Stimulated activated CD8-positive, alpha-beta memory T cell treated with anti-CD3 and anti-CD28 coated beads, Interleukin-4, amount 100 ng/mL, for 4 hours (primary cell): ENCODE measurements at regions not wholly inside any gene's neighbourhood (a gene's known extent, or its start where the extent isn't known, plus 50 kb on each side); places are given as distances from the start of the nearest gene placed in this dataset.
"Not testable (repeated sequence)": the region's sequence is repeated elsewhere in the genome, so short reads cannot be mapped to it uniquely, and the experiment has no call there.

Source experiments
- DNase-seq, 2 donors: peaks; one replicate each; pipeline ENCODE4 v3.0.0-alpha.2; 2020; ENCODE audit warnings: low read depth in 2 of 2, low spot score in 1 of 2

DNA sequence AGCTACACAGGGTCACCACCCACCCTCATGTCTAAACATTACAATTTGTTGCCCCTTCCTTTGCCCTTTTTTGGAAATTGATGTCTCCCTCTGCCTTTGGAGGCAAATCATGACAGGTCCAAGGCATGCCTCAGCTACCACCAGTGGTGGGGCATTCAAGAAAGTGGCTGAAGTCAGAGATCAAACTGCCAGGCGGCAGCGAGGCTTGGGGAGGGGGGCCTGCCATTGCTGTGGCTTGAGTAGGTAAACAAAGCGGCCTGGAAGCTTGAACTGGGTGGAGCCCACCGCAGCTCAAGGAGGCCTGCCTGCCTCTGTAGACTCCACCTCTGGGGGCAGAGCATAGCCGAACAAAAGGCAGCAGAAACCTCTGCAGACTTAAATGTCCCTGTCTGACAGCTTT lies 152.0 kb upstream of the ATP2B2 start:
- DNase-seq = not testable (repeated sequence)

DNA sequence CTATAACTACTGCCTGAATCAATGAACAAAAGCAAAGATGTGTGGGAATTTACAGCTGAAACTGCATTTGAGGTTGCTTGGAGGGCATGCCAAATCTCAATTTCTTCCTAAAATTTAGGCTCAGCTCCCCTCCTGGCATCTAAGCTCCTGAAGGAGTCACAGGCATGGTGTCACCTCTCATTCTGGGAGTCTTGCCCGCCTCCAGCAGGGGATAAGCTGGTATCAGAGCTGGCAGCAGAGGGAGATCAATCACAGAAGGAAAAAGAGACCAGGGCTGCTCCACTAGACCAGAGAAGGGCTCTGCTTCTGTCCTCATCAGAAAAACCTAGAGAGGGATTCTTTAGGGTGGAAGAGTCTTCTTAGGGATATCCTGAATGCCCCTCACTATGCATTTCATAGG lies 150.4 kb upstream of the SLC6A11 start:
- DNase-seq = no peak

DNA sequence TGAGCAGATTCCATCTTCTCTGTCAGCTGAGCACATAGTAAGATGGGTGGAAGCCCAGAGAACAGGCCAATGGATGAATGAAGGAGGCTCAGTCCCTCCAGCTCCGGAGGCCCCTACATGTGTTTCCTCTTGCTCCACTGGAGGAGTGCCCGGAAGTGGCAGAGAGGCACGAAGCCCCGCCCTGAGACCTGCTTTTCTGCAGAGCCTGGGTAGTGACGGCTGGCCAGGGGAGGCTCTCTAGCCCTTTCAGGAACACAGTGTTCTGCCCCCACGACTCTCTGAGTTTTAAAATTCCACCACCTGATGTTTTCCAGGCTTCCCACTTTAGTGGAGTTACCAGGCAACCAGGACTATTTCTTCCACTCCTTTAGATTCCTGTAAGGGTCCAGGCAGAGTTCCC lies 149.4 kb upstream of the SLC6A11 start:
- no peak for DNase-seq

DNA sequence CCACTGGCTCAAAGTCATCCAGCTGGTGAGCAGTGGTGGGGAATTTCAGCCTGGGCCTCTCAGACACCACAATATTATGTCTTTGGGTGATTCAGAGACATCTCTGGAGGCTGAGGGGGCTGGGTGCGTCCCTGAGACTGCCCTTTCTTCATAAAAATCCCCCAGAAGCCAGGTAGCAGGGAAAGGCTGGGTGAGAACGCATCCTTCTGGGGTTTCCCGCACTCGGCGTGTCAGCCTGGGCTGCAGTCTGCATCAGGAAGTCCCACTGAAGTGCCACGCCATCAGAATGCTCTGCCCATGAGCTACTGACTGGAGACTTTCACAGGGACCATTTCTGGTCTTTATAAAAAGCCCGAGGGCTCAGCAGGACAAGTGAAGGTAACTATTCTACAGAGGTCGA lies 148.8 kb upstream of the SLC6A11 start:
- no peak for DNase-seq

DNA sequence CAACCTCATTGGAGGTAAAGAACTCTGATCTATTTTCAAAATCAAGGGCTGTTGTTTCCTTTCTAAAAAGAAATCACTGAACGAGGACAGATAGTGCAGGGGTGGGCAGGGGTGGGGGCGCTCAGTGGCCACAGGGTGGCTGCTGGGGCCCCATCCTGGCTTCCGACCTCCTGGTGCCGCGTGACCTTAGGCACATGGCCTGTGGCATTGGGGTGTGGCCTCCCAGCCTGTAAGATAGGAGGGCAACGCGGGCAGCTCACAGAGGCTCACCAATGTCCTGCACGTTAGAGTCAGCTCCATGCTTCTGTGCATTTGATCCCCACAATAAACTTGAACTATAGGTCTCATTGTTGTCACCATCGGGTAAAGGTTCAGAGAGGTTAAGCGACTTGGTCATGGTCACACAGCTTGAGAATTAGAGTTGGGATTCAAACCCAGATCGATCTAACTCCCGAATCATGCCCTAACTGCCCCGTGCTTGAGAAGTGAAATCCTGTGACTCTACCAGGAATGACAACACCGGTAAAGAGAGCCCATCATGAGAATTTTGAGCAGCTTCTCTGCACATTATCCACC lies 148.0 kb upstream of the SLC6A11 start:
- no peak for DNase-seq

DNA sequence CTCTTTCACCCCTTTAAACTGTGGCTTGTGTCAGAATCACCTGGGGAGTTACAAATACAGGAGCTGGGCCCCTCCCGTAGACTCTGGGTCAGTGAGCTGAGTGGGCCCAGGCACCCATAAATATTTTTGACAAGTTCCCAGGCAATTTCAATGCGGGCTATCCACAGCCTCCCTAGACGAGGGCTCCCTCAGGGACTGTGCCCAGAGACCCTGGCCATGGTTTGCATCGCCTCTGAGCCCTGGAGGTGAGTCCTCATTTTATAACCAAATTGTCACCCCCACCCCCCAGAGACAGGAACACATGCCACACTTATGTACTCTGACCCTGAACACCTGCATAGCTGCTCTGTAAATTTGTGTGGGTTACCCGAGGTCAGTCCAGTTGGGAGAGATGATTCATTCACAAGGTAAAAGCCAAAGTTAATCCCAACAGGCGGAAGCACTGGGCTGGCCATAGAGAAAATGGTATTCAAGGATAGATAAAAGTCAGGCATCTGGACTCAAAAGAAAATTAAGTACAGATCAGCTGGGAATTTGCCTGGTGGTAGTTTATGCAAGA lies 146.5 kb upstream of the SLC6A11 start:
- no peak for DNase-seq

DNA sequence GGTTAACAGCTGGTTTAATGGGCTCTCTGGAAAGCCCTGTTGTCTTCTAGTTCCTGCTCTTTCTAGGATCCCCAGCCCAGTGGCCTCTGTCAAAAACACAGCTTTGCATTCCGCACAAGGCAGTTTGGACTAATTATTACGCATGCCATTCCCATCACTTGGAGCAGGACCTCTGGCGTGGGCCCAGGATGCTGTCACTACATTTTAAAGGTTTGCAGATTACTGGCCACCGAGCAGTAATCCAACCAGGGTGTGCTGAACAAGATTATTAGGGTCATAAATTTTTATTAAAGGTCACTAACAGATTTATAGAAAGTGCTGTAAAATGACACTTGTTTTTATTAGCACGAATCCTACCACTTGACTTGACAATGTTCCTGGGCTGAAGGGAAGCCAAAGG lies 143.6 kb upstream of the SLC6A11 start:
- DNase-seq = no peak

DNA sequence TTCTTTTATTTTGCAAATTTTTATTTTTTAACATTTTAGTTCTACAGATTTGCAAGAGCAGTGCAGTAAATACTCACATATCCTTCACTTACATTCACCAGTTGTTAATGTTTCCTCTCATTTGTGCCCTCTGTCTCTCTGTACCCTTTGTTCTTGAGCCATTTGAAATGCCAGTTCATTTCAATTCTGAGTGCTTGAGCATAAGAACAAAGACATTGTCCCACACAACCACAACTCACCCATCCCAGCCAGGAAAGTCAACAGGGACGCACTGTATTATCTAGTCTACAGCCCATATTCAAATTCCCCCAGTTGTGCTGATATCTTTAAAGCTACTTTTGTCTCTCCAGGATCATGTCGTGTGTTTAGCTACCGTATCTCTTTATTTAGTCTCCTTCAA lies 141.4 kb upstream of the SLC6A11 start:
- DNase-seq = no peak

DNA sequence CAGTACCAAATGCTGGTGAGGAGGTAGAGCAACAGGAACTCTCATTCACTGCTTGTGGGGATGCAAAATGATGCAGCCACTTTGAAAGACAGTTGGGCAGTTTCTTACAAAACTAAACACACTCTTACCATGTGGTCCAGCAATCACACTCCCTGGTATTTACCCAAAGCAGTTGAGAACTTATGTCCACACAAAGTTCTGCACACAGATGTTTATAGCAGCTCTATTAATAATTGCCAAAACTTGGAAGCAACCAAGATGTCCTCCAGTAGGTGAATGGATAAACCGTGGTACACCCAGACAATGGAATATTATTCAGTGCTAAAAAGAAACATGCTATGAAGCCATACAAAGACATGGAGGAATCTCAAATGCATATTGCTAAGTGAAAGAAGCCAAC lies 139.1 kb upstream of the SLC6A11 start:
- DNase-seq = no peak

DNA sequence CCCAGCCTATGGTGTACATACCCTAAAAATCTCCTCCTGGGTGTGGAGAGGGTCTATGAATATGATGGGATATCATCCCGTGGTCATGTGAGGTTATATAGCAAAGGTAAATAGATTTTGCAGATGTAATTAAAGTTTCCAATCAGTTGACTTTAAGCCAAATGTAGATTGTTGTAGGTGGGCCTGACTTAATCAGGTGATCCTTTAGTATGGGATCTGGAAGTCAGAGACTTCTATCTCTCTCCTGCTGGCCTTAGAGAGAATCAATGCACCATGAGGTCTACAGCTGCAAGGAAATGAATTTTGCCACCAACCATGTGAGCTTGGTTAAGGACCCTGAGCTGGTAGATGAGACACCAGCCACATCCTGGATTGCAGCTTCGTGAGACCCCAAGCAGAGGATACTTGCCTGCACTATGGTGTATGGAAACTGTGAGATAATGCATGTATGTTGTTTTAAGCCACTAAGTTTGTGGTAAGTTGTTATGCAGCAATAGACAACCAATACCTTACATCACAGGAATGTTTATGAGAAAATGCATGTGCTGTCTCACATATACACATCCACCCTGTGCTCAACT lies 137.1 kb upstream of the SLC6A11 start:
- DNase-seq = no peak

DNA sequence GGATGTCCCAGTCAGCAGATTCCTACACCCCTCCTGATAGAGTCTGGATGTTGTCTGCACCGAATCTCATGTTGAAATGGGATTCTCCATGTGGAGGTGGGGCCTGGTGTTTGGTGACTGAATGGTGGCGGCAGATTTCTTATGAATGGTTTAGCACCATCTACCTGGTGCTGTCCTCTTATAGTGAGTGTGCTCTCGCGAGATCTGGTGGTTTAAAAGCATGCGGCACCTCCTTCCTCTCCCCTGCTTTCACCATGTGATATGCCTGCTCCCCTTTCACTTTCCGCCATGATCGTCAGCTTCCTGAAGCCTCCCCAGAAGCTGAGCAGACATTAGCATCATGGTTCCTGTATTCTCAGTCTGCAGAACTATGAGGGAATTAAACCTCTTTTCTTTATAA lies 135.2 kb upstream of the SLC6A11 start:
- DNase-seq = no peak

DNA sequence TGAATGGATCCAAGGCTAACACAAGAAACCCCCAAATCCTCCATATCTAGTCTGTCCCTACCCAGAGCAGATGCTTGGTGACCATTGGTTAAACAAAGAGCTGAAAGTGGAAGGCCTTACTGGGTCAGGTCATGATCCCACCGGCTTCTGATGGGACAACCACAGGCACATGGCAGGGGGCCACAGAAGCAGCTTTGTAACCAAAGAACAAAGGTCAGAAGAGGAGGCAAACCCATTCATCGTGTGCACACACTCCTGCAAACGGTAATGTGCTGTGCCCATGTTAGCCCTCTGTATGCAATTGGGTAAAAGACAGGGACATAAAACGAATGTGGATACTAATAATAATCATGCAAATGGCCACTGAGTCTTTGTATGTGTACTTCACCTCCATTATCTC lies 133.3 kb upstream of the SLC6A11 start:
- DNase-seq = no peak

DNA sequence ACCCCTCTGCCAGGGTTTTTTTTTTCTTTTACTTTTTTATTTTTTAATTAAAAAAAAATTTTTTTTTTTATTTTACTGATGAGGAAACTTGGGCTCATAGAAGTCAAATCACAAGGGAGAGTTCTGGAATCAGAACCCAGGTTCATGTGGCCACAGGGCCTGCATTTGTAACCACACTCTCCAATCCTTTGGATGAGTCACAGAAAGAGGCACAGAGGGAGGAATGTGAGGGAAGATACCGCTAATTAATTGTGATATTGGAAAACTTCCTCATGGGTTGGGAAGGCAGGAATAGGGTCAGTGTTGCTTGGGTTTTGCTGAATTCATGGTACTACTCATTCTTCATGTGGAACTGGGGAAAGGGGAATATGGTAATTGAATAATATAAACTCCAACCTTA lies 132.9 kb upstream of the SLC6A11 start:
- no peak for DNase-seq

DNA sequence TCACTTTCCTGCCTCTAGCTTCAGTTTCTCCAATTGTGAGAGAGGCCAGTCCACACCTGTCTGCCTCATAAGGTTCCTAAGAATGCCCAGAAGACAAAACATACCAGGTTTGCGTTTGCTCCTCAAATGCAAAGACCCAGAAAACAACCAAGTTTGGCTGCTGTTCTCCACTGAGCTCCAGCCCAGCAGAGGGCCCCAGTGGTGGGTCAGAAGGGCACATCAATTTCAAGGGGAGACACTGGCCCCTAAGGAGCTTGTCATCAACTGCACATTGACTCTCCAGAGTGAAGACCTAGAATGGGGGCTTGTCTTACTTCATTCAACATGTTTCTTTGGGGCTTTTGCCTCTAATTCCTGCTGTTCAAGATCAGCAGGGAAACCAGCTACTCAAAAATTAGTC lies 127.9 kb upstream of the SLC6A11 start:
- no peak for DNase-seq

DNA sequence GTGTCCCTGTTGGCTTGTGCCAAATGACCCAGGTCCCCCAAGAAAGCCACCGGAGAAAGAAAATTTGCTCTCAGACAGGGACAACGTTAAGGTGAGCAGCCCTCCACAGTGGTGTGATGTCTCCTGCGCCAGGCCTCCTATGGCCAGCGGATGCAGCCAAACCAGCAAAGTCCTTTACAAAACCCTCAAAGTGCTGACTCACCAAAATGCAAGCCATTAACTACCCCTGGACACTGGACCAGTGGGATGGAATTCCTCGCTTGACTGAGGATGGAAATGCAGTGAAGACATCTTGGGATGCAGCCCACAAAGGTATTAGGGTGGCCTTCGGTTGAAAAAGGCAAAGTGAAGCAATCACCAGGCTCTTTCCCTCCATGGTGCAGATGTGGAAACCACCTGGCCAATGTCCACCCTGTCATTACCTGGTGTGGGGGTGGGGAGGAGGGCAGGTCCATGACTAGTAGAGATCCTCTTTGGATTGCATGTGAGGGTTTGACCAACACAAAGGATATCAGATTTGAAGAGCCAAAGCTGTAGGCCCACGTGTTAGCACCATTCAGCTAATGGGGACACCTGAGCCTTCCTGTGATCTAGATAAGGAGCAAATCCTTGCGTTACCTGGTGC lies 127.4 kb upstream of the SLC6A11 start:
- no peak for DNase-seq

DNA sequence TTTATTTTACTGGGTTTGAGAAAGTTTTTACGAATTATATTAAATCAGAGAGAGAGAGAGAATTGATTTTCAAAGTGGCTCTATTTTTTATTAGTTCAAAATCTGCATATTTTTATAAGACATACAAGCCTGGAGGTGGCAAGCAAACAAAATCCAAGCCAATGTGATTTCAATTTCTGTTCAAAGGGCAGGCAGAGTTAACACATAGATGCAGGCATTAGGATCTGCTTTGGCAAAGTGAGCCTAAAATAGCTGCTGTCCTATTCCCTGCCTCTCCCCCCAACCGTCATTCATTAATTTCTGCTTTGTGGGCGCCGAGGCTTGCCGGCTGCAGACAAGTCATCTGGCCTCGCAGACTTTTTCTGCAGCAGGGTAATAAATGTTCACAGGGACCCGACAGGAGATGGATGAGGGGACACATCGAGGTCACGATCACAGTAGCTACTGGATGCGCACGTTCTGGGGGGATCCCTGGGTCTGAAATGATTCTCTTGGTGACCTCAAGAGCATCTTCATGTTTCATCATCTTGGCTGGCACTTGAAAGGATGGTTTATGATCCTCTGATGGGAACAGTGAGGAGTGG lies 123.9 kb upstream of the SLC6A11 start:
- no peak for DNase-seq

DNA sequence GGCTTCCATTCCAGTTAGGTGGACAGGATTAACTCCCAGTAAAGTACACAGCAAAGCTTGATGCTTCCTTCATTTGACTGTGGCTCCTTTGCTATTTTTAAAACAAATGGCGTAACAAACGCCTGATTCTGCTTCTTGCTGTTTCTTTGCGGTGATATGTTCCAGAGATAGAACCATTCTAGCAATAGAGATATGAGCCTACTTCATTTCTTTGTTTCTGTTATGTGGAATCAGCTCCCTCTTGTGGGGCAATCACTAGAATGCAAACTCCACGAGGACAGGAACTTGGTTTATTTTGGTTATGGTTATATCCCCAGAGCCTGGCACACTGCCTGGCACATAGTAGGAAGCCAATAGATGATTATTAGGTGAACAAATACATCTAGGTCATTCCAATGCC lies 122.6 kb upstream of the SLC6A11 start:
- DNase-seq = no peak

DNA sequence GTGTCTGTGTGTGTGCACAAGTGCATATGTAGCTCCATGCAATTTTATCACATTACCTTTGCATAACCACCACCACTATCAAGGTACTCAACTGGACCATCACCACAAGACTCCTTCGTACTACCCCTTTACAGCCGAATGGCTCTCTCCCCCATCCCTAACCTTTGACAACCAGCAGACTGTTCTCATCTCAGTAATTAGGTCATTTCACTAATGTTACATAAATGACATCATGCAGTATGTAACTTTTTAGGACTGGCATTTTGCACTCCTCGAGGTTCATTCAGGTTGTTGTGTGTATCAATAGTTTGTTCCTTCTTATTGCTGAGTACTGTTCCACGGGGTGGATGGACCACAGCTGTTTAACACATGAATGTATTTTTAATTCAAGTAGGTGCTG lies 121.8 kb upstream of the SLC6A11 start:
- DNase-seq = no peak

DNA sequence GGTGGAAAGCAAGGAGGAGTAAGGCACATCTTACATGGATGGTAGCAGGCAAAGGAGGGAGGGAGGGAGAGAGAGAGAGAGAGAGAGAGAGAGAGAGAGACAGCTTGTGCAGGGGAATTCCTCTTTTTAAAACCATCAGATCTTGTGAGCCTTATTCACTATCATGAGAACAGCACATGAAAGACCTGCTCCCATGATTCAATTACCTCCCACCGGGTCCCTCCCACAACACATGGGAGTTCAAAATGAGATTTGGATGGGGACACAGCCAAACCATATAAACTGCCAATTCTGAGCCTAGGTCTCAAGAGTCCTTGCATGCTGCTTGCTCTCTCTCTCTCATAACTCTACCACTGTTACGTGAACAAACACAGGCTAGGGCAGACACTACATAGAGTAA lies 120.8 kb upstream of the SLC6A11 start:
- DNase-seq = not testable (repeated sequence)

DNA sequence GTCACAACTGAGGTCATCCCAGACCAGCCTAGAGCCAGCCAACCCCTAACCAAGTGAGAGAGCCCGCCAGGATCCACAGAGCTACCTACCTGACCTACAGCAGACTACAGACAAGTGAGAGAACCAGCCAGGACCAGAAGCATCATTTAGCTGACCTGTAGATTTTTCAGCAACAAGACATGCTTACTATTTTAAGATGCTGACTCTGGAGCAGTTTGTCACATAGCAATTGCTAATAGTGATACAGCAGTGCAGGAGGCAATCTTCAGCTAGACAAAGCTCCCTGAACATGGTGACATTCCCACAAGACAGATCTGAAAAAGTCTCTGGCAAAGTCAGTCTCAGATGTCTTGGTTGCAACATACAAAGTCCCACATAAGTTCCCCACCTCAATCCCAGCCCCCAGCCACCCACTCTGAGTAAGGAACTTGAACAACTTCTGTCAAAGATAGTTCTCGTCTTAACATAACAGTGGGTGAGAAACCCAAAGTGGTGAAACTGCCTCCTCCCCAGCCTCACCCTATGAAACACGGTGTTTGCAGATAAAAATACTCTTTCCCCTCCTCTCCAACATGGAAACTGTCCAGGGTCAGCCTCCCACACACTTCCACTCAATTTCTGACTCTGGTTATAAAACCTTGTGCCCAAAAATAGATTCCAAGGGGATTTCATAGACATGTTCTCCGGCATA lies 120.3 kb upstream of the SLC6A11 start:
- no peak for DNase-seq

DNA sequence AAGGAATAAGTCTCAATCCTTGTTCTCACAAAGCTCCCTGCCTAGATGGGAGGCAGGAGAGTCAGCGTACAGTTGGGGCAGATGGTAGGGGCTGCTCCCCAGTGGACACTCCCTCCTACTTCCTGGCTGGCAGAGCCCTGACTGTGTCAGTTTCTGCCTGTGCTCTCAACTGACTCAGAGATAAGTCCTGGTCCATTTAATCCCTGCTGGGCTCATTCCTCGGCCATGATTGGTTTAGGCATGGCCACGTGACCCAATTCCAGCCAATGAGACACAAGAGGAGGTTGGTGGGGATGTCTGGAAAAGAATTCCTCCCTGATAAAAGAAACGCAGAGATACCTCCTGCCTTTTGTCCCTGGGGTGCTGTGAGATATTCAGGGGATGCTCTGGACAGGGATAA lies 118.1 kb upstream of the SLC6A11 start:
- no peak for DNase-seq

DNA sequence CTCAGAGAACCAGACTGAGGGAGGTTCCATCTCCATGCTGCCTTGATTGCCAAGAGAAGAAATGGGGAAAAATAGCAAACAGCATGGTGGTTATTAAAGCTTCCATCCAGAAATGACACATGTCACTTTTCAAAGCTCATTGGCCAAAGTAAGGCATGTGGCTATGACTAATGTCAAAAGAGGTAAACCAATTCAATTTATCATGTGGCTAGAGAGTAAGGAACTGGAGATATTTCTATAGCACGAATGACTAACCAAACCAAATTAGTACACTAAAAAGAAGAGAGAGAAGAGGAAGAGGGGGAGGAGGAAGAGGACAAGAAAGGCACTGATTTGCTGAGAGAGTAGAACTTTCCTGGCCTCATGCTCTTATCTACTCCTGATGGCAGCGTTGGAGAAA lies 115.2 kb upstream of the SLC6A11 start:
- no peak for DNase-seq
